Breast epithelium (tissue), 3 donors: ENCODE measurements at regions not wholly inside any gene's neighbourhood (a gene's known extent, or its start where the extent isn't known, plus 50 kb on each side); places are given as distances from the start of the nearest gene placed in this dataset.

Experiments used
- CTCF ChIP-seq, 3 donors: fragments of 450-650 bp; IDR thresholded peaks; one replicate each; pipeline ENCODE4 v1.5.1; 2016 to 2017; ENCODE audit warnings: antibody characterized with exemption in 3 of 3, mild to moderate bottlenecking in 3 of 3, moderate library complexity in 3 of 3
- POLR2A ChIP-seq: fragments of 450-650 bp; IDR thresholded peaks from one replicate; pipeline ENCODE4 v1.6.1; 2016; ENCODE audit warnings: antibody characterized with exemption, mild to moderate bottlenecking, moderate library complexity

GRCh38 chr13:56653043-56653442 is 487.7 kb upstream of the PRR20A start:
- TF ChIP-seq POLR2A (no peak), CTCF (IDR thresholded peaks at IDR 0.05) (no peak)
